PFSK-1 (cell line): ENCODE measurements at regions not wholly inside any gene's neighbourhood (a gene's known extent, or its start where the extent isn't known, plus 50 kb on each side); places are given as distances from the start of the nearest gene placed in this dataset.

Source experiments
- FOXP2 ChIP-seq: optimal IDR thresholded peaks from 2 replicates; pipeline ENCODE3; 2011; ENCODE audit warnings: borderline replicate concordance, control low read depth, inconsistent platforms; ENCODE audit not compliant: insufficient read depth; ENCODE audit errors: extremely low read length, extremely low read depth
- POLR2AphosphoS5 ChIP-seq: IDR thresholded peaks from 2 replicates; pipeline ENCODE4 v1.6.1; 2012; ENCODE audit warnings: low read depth, mild to moderate bottlenecking, control low read depth, low read length, moderate library complexity
- SIN3A ChIP-seq: IDR thresholded peaks from 2 replicates; pipeline ENCODE4 v1.6.1; 2012; ENCODE audit warnings: mild to moderate bottlenecking, low read length, moderate library complexity, borderline replicate concordance; ENCODE audit not compliant: insufficient read depth
- TAF1 ChIP-seq: IDR thresholded peaks from 2 replicates; pipeline ENCODE4 v1.6.1; 2012; ENCODE audit warnings: low read length, control low read depth, borderline replicate concordance; ENCODE audit not compliant: insufficient read depth
- TF ChIP-seq, protein P1 (sequence below), 2 experiments: IDR thresholded peaks; 2 replicates each; pipeline versions ENCODE4 v1.6.1 to v1.8.0; 2011 to 2012; ENCODE audit warnings: low read depth in 2 of 2, low read length in 2 of 2, control low read depth in 1 of 2, inconsistent platforms in 1 of 2, mild to moderate bottlenecking in 1 of 2, moderate library complexity in 1 of 2; ENCODE audit not compliant: insufficient read depth in 1 of 2

DNA sequence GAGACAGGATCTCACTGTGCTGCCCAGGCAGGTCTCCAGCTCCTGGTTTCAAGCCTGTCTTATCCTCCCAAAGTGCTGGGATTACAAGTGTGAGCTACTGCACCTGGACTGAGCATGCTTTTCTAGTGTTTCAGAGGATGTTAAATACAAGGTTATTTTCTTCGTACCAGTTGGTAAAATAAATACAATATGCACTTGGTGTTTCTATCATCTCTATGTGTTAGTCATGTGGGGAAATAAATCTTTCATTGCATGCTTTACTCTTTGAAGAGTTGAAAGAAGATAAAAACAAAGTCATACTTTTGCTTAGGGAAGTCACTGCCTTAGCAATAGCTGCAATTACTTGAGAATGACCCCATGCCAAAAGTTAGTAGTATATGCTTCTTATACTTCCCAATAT lies 162.3 kb downstream of the PCDH7 start:
- TF ChIP-seq TAF1 (no peak), SIN3A (no peak), POLR2AphosphoS5 (no peak), FOXP2 (no peak)
- TF ChIP-seq, protein P1, sequence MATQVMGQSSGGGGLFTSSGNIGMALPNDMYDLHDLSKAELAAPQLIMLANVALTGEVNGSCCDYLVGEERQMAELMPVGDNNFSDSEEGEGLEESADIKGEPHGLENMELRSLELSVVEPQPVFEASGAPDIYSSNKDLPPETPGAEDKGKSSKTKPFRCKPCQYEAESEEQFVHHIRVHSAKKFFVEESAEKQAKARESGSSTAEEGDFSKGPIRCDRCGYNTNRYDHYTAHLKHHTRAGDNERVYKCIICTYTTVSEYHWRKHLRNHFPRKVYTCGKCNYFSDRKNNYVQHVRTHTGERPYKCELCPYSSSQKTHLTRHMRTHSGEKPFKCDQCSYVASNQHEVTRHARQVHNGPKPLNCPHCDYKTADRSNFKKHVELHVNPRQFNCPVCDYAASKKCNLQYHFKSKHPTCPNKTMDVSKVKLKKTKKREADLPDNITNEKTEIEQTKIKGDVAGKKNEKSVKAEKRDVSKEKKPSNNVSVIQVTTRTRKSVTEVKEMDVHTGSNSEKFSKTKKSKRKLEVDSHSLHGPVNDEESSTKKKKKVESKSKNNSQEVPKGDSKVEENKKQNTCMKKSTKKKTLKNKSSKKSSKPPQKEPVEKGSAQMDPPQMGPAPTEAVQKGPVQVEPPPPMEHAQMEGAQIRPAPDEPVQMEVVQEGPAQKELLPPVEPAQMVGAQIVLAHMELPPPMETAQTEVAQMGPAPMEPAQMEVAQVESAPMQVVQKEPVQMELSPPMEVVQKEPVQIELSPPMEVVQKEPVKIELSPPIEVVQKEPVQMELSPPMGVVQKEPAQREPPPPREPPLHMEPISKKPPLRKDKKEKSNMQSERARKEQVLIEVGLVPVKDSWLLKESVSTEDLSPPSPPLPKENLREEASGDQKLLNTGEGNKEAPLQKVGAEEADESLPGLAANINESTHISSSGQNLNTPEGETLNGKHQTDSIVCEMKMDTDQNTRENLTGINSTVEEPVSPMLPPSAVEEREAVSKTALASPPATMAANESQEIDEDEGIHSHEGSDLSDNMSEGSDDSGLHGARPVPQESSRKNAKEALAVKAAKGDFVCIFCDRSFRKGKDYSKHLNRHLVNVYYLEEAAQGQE (IDR thresholded peaks at IDR 0.05; ENCODE audit: insufficient read depth in 1 of 2, low read depth in 2 of 2, low read length in 2 of 2), result no peak
